ENCODE measurements at regions not wholly inside any gene's neighbourhood (a gene's known extent, or its start where the extent isn't known, plus 50 kb on each side); places are given as distances from the start of the nearest gene placed in this dataset.
"Not testable (repeated sequence)": the region's sequence is repeated elsewhere in the genome, so short reads cannot be mapped to it uniquely, and the experiment has no call there.

DNA sequence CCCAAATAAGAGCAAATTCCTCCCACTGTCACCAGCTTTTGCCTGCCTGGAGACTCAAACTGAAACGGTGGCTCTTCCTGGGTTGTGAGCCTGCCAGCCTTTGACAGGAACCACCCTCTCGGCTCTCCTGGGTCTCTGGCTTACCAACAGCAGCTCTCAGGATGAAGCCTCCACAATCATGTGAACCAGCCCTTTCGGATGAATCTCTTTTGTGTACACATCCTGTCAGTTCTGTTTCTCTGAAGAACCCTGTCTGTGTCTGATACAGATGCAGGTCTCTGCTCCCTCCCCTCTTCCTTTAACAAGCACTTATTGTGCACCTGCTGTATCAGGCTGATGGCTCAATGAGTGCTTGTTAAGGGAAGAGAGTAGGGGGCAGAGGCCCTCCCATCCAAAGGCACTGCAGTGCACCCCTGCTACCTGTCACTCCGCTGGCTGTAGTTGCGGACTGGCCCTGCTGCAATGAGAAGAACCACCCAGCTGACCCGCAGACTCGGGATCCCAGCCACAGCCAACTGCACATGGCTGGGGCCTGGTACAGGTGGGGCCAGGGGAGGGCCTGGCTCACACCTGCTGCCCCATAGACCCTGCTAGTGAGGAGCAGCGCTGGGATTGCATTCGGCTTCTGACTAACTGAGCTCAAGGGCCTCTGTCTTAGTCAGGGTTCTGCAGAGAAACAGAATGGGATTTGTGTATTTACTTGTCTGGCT lies 120.1 kb upstream of the PMEPA1 start:
- DNase-seq (ENCODE audit: low read depth): no peak

DNA sequence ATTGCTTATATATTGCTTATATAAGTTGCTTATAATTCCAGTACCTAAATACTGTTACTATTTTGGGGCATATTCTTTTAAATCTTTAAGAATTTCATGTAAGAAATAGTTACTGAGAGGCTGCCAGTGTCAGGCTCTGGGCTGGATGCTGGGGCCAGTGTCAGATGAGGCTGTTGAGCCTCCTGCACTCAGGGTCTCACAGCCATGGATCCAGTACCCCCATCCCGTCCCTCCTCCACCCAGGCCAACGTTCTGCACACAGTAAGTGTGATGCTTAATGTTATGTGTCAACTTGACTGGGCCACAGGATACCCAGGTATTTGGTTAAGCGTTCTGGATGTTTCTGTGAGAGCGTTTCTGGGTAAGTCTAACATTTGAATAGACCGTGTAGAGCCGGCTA lies 119.5 kb upstream of the PMEPA1 start:
- DNase-seq (ENCODE audit: low read depth): no peak

- no peak for DNase-seq (ENCODE audit: low read depth)
Measured at GRCh38 chr20:57828696-57829095, 118.9 kb upstream of the PMEPA1 start.

DNA sequence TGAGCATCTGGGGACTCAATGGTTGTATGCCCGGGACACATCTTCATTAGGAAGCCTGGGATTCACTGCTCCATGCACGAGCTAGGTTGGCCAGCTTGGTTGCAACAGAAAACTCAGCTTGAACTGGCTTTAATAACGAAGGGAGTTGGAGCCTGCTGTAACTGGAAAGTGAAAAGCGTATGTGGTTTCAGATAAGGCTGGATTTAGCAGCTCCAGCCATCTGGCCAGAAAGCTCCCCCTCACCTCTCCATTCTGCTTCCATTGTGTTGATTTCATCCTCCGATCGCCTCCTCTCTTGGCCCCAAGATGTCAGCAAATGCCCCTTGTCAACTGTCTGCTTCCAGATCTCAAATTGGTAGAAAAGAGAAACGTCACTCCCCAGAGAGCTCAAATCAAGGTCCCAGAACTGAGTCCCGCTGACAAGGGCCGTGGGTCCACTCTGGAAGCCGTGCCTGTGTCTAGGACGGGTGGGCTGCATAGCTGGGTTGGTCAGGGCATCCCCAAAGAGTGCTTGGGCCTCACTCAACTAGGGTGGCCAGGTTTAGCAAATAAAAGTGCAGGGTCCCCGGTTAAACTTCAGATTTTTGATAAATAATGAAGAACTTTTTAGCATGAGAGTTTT lies 117.0 kb upstream of the PMEPA1 start:
- DNase-seq (ENCODE audit: low read depth): no peak

GRCh38 chr20:57824909-57825308 lies 115.1 kb upstream of the PMEPA1 start:
- no peak for DNase-seq (ENCODE audit: low read depth)

DNA sequence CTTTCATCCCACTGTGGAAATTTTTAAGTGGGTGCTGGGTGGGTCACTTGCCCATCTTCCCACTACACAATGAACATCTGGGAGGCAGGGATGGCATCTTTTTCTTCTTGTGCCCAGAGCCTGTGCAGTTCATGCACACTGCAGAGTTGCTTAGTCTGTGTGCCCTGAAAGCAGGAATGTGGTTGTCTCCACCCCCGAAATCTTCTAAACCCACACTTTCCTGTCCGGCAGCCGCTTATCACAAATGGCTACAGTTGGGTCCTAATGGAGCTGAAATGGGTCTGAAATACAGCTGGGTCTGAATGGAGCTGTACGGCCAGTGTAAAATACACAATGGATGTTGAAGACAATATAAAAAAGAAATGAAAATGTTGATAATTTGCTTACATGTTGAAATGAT lies 112.1 kb upstream of the PMEPA1 start:
- no peak for DNase-seq (ENCODE audit: low read depth)

- DNase-seq (ENCODE audit: low read depth): no peak
Measured at GRCh38 chr20:57819691-57820380, 110.0 kb upstream of the PMEPA1 start.

DNA sequence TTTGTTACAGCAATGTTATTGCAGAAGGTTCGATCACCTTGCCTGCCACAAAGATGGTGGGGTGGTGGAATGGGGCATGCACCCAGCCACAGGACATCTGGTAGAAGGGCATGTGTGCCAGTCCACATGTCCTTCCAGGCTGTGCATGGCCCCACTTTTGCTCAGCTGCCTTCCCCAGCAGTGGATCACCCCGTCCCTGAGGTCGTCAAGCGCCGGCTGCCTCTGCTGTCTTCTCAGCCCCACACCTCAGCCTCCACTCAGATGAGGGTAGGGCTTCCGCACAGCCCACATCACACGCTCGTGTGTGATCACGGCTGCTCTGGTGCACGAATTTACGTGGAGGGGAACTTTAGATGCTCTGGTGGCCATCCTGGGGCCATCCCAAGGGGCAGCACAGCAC lies 109.5 kb upstream of the PMEPA1 start:
- DNase-seq (ENCODE audit: low read depth): no peak

DNA sequence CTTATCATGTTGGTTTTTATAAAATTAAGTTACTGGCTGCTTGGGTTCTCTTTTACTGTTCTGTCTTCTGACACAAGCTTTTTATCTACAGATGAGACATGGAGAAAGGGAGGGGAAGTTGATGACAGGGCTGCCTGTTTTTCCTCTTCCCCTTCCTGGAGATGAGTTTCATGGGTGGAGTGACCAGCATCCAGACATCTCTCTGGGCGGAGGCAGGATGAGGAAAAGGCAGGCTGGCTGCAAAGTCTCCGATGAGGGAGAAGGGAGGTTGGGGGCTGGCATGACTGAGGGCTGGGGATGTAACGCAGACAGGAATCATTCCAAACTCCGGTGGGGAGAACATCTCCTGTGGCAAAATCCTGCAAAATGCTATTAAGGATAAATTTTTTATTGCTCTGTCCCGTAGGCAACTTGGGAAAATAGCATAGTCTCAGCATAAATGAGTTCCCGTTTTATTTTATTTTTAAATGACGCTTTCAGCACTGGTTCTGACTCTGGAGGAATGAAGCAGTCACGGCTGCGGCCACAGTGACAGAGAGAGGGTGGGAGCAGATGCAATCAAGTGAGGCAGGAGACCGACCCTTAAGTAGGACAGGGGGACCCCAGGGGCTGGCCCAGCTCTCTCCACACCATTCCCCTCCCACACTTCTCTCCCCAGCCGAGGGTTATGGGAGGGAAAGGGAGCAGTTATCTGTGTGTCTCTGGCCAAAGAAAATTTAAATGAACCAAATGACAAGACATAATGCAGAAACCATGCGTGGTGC lies 108.8 kb upstream of the PMEPA1 start:
- no peak for DNase-seq (ENCODE audit: low read depth)

DNA sequence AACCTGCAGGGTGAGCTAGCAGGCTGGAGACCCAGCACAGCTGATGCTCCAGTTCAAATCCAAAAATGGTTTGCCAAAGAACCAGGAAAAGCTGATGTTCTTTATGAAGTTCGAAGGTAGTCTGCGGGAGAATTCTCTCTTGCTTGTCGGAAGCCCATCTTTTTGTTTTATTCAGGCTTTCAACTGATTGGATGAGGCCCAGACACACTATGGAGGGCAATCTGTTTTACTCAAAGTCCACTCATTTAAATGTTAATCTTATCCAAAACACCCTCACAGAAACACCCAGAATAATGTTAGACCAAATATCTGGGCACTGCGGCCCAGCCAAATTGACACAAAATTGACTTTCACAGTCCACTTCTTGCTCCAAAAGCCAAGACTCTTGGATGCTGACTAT lies 105.6 kb upstream of the PMEPA1 start:
- DNase-seq (ENCODE audit: low read depth): no peak

- DNase-seq (ENCODE audit: low read depth): no peak
Measured at GRCh38 chr20:57814529-57814928, 104.7 kb upstream of the PMEPA1 start.

GRCh38 chr20:57813509-57814269 lies 103.9 kb upstream of the PMEPA1 start:
- no peak for DNase-seq (ENCODE audit: low read depth)

DNA sequence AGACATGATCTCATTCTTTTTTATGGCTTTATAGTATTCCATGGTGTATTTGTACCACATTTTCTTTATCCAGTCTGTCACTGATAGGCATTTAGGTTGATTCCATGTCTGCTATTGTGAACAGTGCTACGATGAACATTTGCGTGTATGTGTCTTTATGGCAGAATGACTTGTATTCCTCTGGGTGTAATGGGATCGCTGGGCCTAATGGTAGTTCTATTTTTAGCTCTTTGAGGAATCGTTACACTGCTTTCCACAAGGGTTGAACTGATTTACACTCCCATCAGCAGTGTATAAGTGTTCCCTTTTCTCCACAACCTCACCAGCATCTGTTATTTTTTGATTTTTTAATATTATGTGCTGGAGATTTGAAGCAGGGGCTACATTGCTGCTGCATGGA lies 102.8 kb upstream of the PMEPA1 start:
- DNase-seq (ENCODE audit: low read depth): not testable (repeated sequence)

DNA sequence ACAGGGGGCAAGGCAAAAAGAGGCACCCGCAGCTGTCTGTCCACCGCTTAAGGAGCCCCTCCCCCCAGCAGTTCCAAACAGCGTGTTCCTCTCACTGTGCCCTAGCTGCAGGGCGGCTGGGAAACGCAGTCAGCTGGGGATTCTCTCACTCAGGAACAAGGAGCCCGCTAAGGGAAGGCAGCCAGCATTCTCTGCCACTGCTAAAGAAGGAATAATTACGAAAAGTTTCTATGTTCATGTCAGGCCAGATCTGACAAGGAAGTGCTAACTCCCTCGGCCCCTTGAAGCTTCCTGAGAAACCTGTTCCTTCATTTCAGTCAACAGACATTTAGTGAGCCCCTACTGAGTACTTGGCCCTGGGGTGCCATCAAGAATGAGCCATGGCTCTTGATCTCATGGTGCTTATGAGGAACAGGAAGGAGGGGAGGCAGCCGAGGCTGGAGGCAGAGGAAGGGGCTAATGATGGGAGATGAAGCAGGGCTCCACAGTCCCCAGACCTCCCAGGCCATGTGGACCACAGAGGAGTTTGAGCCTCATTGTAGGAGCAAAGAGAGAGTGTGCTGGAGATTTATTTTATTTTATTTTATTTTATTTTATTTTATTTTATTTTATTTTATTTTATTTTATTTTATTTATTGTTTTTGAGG lies 101.7 kb upstream of the PMEPA1 start:
- no peak for DNase-seq (ENCODE audit: low read depth)

DNA sequence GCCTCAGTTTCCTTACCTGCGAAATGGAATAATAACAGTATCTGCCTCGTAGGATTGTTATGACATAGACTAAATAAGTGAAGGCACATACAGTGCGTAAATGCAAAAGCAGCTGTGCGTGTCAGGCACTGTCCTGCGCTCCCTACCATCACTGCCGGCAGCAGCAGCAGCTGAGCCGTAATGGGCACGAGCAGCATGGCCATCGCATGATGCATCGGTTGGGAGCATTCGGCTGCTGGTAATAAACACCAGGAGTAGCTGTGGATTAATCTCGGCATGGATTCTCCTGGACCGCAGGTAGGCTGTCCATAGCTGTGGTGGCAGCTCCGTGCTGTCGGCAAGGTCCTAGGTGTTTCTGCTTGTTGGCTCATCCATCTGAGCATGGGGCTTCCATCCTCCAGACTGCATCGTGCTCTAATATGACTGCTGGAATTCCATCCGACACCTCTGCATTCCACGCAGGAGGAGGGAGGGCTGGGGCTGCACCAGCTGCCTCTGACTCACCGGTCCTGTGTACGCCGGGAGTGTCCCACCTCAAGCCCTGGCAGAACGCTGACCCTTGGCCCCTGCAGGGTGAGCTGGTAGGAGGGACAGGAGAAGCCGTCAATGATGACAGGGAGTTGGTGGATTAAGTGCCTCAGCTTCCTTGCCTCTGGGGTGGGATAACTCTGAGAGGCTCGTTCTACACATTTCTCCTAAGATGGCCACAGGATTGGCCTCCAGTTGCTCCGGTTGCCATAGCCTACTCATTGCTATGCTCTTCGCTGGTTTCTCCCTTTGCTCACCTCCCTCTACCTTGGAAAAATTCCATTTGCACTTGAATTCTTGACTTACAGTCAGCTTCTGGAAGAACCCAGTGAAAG lies 100.9 kb upstream of the PMEPA1 start:
- DNase-seq (ENCODE audit: low read depth): peak; percentile 65

DNA sequence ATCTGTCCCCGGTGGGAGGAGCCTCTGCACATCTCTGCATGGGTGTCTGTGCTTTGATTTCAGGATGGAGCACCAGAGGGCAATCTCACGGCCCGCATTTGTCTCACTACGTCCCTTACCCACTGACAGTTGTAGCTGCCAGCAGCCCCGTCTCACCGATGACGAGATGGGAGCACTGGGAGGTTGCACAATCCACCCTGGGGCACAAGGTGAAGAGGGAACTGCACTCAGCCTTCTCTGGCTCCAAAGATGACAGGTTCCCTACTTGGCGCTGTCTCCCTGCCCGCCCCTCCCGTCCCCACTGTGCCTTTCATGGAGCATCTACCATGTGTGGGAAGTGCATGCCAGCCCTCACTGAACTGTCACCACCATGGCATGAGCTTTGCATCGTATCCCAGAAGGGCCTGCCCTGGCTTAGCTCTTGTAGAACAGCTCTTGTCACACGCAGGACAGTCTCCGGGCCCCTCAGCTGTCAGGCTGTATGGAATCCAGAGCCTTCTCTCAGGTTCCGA lies 99.9 kb upstream of the PMEPA1 start:
- DNase-seq (ENCODE audit: low read depth): peak; percentile 16

DNA sequence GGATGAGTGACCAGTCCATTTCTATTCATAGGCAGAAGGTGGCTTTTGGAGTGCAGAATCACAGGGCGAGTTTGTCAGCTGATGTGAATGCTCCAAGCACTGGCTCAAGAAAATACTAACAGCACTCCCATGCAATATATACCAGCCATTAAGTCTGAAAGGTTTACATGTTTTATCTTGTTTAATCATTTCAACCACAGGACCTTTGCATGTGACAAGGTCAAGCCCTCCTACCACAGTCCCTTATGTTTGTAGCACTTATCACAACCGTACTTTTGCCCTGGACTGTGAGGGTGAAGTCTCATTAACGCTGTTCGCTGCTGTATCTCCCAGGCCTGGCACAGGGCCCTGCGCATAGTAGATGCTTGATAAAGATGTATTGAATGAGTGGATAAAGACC lies 99.3 kb upstream of the PMEPA1 start:
- DNase-seq (ENCODE audit: low read depth): no peak

DNA sequence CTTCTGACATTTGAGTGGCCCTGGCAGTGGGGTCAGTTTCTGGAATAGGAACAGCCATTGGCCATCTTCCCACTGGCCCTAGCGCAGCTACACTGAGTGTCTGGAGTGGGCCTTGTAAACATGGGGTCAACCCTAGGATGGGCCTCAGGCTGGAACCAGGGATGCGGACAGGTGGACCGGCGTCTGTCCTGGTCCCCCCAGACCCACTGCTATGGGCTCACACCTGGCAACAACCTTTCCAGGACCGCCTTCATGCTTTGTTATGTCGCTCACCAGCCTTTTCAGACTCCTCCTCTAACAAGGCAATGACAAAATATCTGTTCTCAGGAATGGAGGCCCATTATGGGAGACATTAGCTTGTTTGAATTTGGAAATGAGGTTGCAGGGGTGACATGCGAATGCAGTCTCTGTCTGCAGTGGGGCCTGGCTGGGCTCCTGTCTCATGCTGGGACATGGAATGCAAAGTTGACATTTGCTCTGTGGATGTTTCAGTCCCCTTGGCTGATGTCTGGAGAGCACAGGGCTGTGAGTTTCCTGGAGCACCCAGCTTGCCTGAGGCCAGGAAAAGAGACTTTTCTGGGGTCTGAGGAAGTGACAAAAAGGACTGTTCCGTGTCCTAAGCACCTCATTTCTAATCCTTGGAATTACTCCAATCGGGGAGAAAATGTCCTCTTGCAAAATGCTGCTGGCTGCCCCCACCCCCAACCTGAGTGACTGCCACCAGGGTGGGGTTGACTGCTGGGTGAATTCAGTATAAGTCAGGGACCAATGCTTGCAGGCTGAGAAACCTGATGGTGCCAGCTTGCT lies 98.7 kb upstream of the PMEPA1 start:
- no peak for DNase-seq (ENCODE audit: low read depth)

Data from M059J (cell line).